MM.1S (cell line): ENCODE measurements at regions not wholly inside any gene's neighbourhood (a gene's known extent, or its start where the extent isn't known, plus 50 kb on each side); places are given as distances from the start of the nearest gene placed in this dataset.

Source experiments
- EZH2 ChIP-seq: fragments of 300-600 bp; sonication (generic); optimal IDR thresholded peaks from 2 replicates; pipeline ENCODE3; 2017; ENCODE audit warnings: low read depth, mild to moderate bottlenecking, antibody characterized with exemption, low read length, mixed read lengths
- EZH2phosphoT487 ChIP-seq: fragments of 300-600 bp; sonication (generic); IDR thresholded peaks from 2 replicates; pipeline ENCODE4 v1.6.1; 2018; ENCODE audit warnings: antibody characterized with exemption, low read length
- TF ChIP-seq, protein P1 (sequence below): fragments of 300-600 bp; sonication (generic); IDR thresholded peaks from 2 replicates; pipeline ENCODE4 v1.5.1; 2016; ENCODE audit warnings: antibody characterized with exemption, low read length, mixed read lengths

- TF ChIP-seq, protein P1, sequence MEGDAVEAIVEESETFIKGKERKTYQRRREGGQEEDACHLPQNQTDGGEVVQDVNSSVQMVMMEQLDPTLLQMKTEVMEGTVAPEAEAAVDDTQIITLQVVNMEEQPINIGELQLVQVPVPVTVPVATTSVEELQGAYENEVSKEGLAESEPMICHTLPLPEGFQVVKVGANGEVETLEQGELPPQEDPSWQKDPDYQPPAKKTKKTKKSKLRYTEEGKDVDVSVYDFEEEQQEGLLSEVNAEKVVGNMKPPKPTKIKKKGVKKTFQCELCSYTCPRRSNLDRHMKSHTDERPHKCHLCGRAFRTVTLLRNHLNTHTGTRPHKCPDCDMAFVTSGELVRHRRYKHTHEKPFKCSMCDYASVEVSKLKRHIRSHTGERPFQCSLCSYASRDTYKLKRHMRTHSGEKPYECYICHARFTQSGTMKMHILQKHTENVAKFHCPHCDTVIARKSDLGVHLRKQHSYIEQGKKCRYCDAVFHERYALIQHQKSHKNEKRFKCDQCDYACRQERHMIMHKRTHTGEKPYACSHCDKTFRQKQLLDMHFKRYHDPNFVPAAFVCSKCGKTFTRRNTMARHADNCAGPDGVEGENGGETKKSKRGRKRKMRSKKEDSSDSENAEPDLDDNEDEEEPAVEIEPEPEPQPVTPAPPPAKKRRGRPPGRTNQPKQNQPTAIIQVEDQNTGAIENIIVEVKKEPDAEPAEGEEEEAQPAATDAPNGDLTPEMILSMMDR = no peak
- no peak for TF ChIP-seq EZH2
- TF ChIP-seq EZH2phosphoT487 = no peak
These were observed 1076.7 kb upstream of the PIK3C3 start for GRCh38 chr18:40878371-40878770.
